ENCODE measurements at regions not wholly inside any gene's neighbourhood (a gene's known extent, or its start where the extent isn't known, plus 50 kb on each side); places are given as distances from the start of the nearest gene placed in this dataset.

DNA sequence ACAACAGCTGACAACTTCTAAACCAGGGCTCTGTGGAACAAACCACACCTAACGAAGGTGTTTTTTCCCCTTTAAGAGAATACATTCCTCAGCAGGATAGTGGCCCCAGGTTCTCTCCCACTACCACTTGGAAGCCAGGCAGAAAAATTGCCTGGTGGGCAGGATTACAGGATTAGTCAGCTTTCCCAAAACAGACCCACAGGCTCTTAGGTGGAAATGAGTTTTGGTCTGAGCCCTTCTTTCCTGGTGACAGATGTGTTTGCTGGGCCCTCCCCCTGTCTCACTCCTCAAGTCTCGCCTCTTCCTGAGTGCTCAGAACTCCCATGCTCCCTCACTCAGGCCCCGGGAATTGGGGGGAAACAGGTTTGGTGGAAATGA lies 139.4 kb upstream of the HAAO start:
- TF ChIP-seq, protein P1, sequence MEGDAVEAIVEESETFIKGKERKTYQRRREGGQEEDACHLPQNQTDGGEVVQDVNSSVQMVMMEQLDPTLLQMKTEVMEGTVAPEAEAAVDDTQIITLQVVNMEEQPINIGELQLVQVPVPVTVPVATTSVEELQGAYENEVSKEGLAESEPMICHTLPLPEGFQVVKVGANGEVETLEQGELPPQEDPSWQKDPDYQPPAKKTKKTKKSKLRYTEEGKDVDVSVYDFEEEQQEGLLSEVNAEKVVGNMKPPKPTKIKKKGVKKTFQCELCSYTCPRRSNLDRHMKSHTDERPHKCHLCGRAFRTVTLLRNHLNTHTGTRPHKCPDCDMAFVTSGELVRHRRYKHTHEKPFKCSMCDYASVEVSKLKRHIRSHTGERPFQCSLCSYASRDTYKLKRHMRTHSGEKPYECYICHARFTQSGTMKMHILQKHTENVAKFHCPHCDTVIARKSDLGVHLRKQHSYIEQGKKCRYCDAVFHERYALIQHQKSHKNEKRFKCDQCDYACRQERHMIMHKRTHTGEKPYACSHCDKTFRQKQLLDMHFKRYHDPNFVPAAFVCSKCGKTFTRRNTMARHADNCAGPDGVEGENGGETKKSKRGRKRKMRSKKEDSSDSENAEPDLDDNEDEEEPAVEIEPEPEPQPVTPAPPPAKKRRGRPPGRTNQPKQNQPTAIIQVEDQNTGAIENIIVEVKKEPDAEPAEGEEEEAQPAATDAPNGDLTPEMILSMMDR (IDR thresholded peaks at IDR 0.05): no peak
- no peak for TF ChIP-seq POLR2A (IDR thresholded peaks at IDR 0.05)

Measured in body of pancreas (tissue), 4 donors.